Keratinocyte (primary cell): ENCODE measurements at regions not wholly inside any gene's neighbourhood (a gene's known extent, or its start where the extent isn't known, plus 50 kb on each side); places are given as distances from the start of the nearest gene placed in this dataset.

Experiments
- DNase-seq: peaks from one replicate; pipeline ENCODE4 v3.0.0-alpha.2; 2011; ENCODE audit warnings: low read depth, missing footprints, low spot score
- FAIRE-seq: peaks from 2 replicates; lab custom pipeline; 2011; peaks lifted over from hg19 to GRCh38; lab: Jason Lieb, UNC
- H2AFZ ChIP-seq: 2 replicates; pipeline ENCODE4 v1.6.0; 2012; ENCODE audit warnings: low read length, control low read depth, inconsistent platforms; ENCODE audit not compliant: control insufficient read depth
- H3K27ac ChIP-seq: 2 replicates; pipeline ENCODE4 v1.5.1; 2011; ENCODE audit warnings: low read length; ENCODE audit not compliant: control insufficient read depth, insufficient read depth
- H3K27me3 ChIP-seq: 3 replicates; pipeline ENCODE4 v1.6.0; 2011; ENCODE audit warnings: low read length; ENCODE audit not compliant: control insufficient read depth, insufficient read depth; ENCODE audit errors: extremely low read depth
- H3K36me3 ChIP-seq, 2 experiments: 2 replicates in 1 of 2; 3 replicates in 1 of 2; pipeline ENCODE4 v1.5.1; 2011; ENCODE audit warnings: low read length in 2 of 2, mild to moderate bottlenecking in 1 of 2; ENCODE audit not compliant: control insufficient read depth in 2 of 2, insufficient read depth in 2 of 2; ENCODE audit errors: extremely low read depth in 1 of 2
- H3K4me1 ChIP-seq: 3 replicates; pipeline ENCODE4 v1.5.1; 2011; ENCODE audit warnings: low read length; ENCODE audit not compliant: control insufficient read depth, insufficient read depth; ENCODE audit errors: extremely low read depth
- H3K4me2 ChIP-seq: 3 replicates; pipeline ENCODE4 v1.6.0; 2011; ENCODE audit warnings: low read depth, low read length; ENCODE audit not compliant: control insufficient read depth, insufficient read depth; ENCODE audit errors: extremely low read depth
- H3K4me3 ChIP-seq, 3 experiments: fragments of 200-600 bp in 1 of 3; sonication (generic) in 1 of 3; 2 replicates in 2 of 3; 3 replicates in 1 of 3; pipeline ENCODE4 v1.5.1; 2011 to 2016; ENCODE audit warnings: low read length in 3 of 3, mild to moderate bottlenecking in 3 of 3, control low read depth in 2 of 3, inconsistent platforms in 1 of 3, low read depth in 1 of 3, mixed read lengths in 1 of 3, mixed run types in 1 of 3, moderate library complexity in 1 of 3; ENCODE audit not compliant: control insufficient read depth in 2 of 3, insufficient read depth in 2 of 3; ENCODE audit errors: extremely low read depth in 1 of 3
- H3K79me2 ChIP-seq: 2 replicates; pipeline ENCODE4 v1.6.0; 2012; ENCODE audit warnings: low read length; ENCODE audit not compliant: control insufficient read depth, insufficient read depth
- H3K9ac ChIP-seq: 3 replicates; pipeline ENCODE4 v1.6.0; 2011; ENCODE audit warnings: low read length; ENCODE audit not compliant: control insufficient read depth, insufficient read depth; ENCODE audit errors: extremely low read depth
- H3K9me1 ChIP-seq: 3 replicates; pipeline ENCODE4 v1.6.0; 2011; ENCODE audit warnings: low read length; ENCODE audit not compliant: control insufficient read depth, insufficient read depth; ENCODE audit errors: extremely low read depth
- H3K9me3 ChIP-seq: 2 replicates; pipeline ENCODE4 v1.5.1; 2012; ENCODE audit warnings: low read depth, low read length; ENCODE audit not compliant: control insufficient read depth
- H4K20me1 ChIP-seq: 3 replicates; pipeline ENCODE4 v1.6.0; 2011; ENCODE audit warnings: low read length; ENCODE audit not compliant: control insufficient read depth, insufficient read depth; ENCODE audit errors: extremely low read depth
- CTCF ChIP-seq, 3 experiments: IDR thresholded peaks in 1 of 3; conservative IDR thresholded peaks in 1 of 3; optimal IDR thresholded peaks in 1 of 3; 2 replicates in 2 of 3; 3 replicates in 1 of 3; pipeline versions ENCODE3 to v1.5.1; 2011; ENCODE audit warnings: low read length in 3 of 3, mild to moderate bottlenecking in 3 of 3, moderate library complexity in 2 of 3, control low read depth in 1 of 3, inconsistent platforms in 1 of 3; ENCODE audit not compliant: insufficient read depth in 2 of 3; ENCODE audit errors: extremely low read depth in 1 of 3
- EZH2 ChIP-seq: IDR thresholded peaks from one replicate; pipeline ENCODE4 v1.6.1; 2012; ENCODE audit warnings: inconsistent platforms, mild to moderate bottlenecking, low read length, moderate library complexity
- dilution Hi-C: fragments of 300-500 bp; cut with MboI; formaldehyde crosslinking; loops from one replicate; pipeline ENCODE4 v1.7.0; 2020; ENCODE audit warnings: low sequenced_read_pairs; ENCODE audit not compliant: extremely low pct_ligation_motif_present

- DNase-seq (no peak), FAIRE-seq (no peak)
- Histone ChIP-seq H3K36me3 (no peaks in the 10 kb centered on the region), H3K4me1 (no peaks in the 10 kb centered on the region), H3K4me3 (no peak overlapping the region), H3K27ac (no peak overlapping the region), H3K9ac (no peak overlapping the region), H3K4me2 (no peak overlapping the region), H3K79me2 (no peaks in the 10 kb centered on the region), H3K9me1 (no peaks in the 10 kb centered on the region), H2AFZ (no peak overlapping the region), H4K20me1 (no peaks in the 10 kb centered on the region), H3K27me3 (peaks cover 5% of the 10 kb centered on the region), H3K9me3 (no peaks in the 10 kb centered on the region)
- TF ChIP-seq CTCF (optimal IDR thresholded peaks at IDR 0.05 in 1 of 3, IDR thresholded peaks at IDR 0.05 in 1 of 3, conservative IDR thresholded peaks at IDR 0.05 in 1 of 3; ENCODE audit: extremely low read depth in 1 of 3, insufficient read depth in 2 of 3, low read length in 3 of 3) (no peak), EZH2 (no peak)
- dilution Hi-C loops, result no loop called here
Observed at GRCh38 chr3:72165317-72165716, 380.4 kb upstream of the PROK2 start.

GRCh38 chr3:72164635-72164978 is 379.7 kb upstream of the PROK2 start:
- dilution Hi-C loops, result no loop called here
- no peaks in the 10 kb centered on the region for H4K20me1 ChIP-seq
- no peak overlapping the region for H3K4me3 ChIP-seq
- H3K4me2 ChIP-seq, result no peak overlapping the region
- no peaks in the 10 kb centered on the region for H3K9me3 ChIP-seq
- no peak overlapping the region for H2AFZ ChIP-seq
- FAIRE-seq, result no peak
- H3K9me1 ChIP-seq, result no peaks in the 10 kb centered on the region
- no peaks in the 10 kb centered on the region for H3K36me3 ChIP-seq
- DNase-seq, result no peak
- no peaks in the 10 kb centered on the region for H3K4me1 ChIP-seq
- TF ChIP-seq CTCF (optimal IDR thresholded peaks at IDR 0.05 in 1 of 3, IDR thresholded peaks at IDR 0.05 in 1 of 3, conservative IDR thresholded peaks at IDR 0.05 in 1 of 3; ENCODE audit: extremely low read depth in 1 of 3, insufficient read depth in 2 of 3, low read length in 3 of 3) (no peak), EZH2 (no peak)
- H3K27me3 ChIP-seq, result peaks cover 9% of the 10 kb centered on the region
- no peak overlapping the region for H3K9ac ChIP-seq
- H3K79me2 ChIP-seq, result no peaks in the 10 kb centered on the region
- no peak overlapping the region for H3K27ac ChIP-seq
